IPS DF 6.9 (cell line): ENCODE measurements at regions not wholly inside any gene's neighbourhood (a gene's known extent, or its start where the extent isn't known, plus 50 kb on each side); places are given as distances from the start of the nearest gene placed in this dataset.

ENCODE experiments used
- DNase-seq: peaks from one replicate; pipeline ENCODE4 v3.0.0-alpha.2; 2013; ENCODE audit warnings: low read depth, low spot score
- H3K27ac ChIP-seq: one replicate; pipeline ENCODE4 v1.5.1; 2013; ENCODE audit warnings: low read length, control low read depth
- H3K27me3 ChIP-seq: 2 replicates; pipeline ENCODE4 v1.6.1; 2013; ENCODE audit warnings: mild to moderate bottlenecking, low read length; ENCODE audit not compliant: control insufficient read depth, insufficient read depth
- H3K36me3 ChIP-seq: 2 replicates; pipeline ENCODE4 v1.6.1; 2013; ENCODE audit warnings: low read length; ENCODE audit not compliant: control insufficient read depth, insufficient read depth
- H3K4me1 ChIP-seq: 2 replicates; pipeline ENCODE4 v1.6.1; 2013; ENCODE audit warnings: low read length; ENCODE audit not compliant: control insufficient read depth, insufficient read depth
- H3K4me3 ChIP-seq: 2 replicates; pipeline ENCODE4 v1.5.1; 2013; ENCODE audit warnings: mild to moderate bottlenecking, low read length
- H3K9me3 ChIP-seq: 2 replicates; pipeline ENCODE4 v1.6.1; 2013; ENCODE audit warnings: low read length, inconsistent platforms; ENCODE audit not compliant: control insufficient read depth, insufficient read depth
- WGBS: extraction: QIAGEN DNeasy Blood & Tissue Kit; methylation state at CpG from one replicate; pipeline ENCODE4 v1.1.7; 2013; ENCODE audit warnings: mixed read lengths, missing lambda C conversion rate; ENCODE audit not compliant: insufficient read length, insufficient coverage; 5-methylcytosine and 5-hydroxymethylcytosine counted together

DNA sequence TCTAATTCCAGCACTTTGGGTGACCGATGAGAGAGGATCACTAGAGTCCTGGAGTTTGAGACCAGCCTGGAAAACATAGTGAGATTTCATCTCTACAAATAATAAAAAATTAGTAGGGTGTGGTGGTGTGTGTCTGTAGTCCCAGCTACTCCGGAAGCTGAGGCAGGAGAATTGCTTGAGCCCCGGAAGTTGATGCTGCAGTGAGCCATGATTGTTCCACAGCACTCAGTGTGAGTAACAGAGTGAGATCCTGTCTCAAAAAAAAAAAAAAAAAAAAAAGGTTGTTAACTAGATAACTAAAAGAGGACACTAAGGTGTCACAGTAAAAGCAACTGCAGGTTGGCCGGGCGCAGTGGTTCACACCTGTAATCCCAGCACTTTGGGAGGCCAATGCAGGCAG lies 121.3 kb upstream of the MAX start:
- no CpG with 5 or more reads among the region's 5 CpGs for WGBS
- Histone ChIP-seq H3K27me3 (no peaks in the 10 kb centered on the region), H3K4me3 (no peak overlapping the region), H3K27ac (no peak overlapping the region), H3K4me1 (peaks cover 4% of the 10 kb centered on the region; the same call in 1 of the 2 replicates), H3K36me3 (no peaks in the 10 kb centered on the region), H3K9me3 (no peaks in the 10 kb centered on the region)
- no peak for DNase-seq

DNA sequence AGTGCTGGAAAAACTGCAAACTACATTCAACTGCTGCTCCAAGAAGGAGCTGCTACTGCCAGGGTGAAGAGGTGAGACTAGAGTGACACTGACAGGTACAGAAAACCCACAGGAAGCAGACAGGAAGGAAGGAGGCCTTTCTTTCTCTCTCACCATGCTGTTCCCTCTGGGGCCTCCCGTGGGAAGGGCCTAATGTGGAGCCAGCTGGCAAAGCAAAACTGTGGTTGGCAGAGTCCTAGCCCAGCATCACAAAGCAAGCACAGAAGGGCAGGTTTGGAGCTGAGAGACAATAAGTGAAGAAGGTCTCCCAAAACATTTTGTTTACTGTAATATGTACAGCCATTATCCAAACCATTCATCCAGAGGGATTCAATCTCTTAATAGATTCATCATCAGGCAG lies 122.5 kb upstream of the MAX start:
- WGBS: no CpG with 5 or more reads among the region's 1 CpG
- Histone ChIP-seq H3K36me3 (no peaks in the 10 kb centered on the region), H3K4me1 (peaks cover 4% of the 10 kb centered on the region; the same call in 1 of the 2 replicates), H3K4me3 (no peak overlapping the region), H3K27ac (no peak overlapping the region), H3K9me3 (no peaks in the 10 kb centered on the region), H3K27me3 (no peaks in the 10 kb centered on the region)
- DNase-seq: no peak

GRCh38 chr14:65225299-65226159 lies 123.2 kb upstream of the MAX start:
- no peaks in the 10 kb centered on the region for H3K9me3 ChIP-seq
- H3K36me3 ChIP-seq: no peaks in the 10 kb centered on the region
- H3K27me3 ChIP-seq: no peaks in the 10 kb centered on the region
- no peak overlapping the region for H3K27ac ChIP-seq
- WGBS: no CpG with 5 or more reads among the region's 9 CpGs
- H3K4me1 ChIP-seq: peaks cover 4% of the 10 kb centered on the region; the same call in 1 of the 2 replicates
- no peak overlapping the region for H3K4me3 ChIP-seq
- DNase-seq: no peak

DNA sequence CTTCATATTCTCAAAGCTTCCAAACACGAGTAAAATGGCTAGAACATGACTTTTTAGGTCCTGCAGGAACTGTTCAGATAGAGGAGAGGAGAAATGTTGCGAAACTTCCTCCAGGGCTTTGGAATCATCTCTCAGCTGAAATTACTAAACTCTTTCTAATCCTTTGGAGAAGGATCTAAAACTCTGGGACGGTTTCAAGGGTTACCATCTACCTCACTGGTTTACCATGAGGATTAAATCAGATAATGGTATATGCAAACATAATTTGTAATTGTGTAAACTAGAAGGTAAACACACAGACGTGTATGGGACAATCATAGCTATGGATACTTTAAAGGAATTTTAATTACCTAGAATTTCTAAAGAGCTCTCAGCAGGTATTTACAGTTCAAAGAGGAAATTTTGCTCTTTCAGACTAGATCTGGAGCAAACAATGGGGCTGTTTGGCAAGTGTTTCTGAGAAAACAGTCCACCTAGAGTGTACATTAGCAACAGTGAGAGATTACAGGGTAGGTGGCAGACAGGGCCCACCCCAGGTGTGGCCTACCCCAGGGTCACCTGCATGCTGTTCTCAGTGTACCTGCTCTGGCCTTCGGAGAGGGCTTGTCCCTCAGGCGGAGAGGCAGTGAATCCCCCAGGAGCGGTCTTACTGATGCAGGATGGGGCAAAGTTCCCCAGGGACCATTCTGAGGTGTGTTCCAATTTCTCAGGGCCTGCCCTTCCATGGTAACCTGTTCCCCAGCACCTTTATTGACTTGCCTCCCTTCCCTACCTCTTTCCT lies 124.7 kb upstream of the MAX start:
- Histone ChIP-seq H3K4me1 (peaks cover 4% of the 10 kb centered on the region; the same call in 1 of the 2 replicates), H3K36me3 (no peaks in the 10 kb centered on the region), H3K27me3 (no peaks in the 10 kb centered on the region), H3K4me3 (no peak overlapping the region), H3K9me3 (no peaks in the 10 kb centered on the region), H3K27ac (no peak overlapping the region)
- DNase-seq: no peak
- no CpG with 5 or more reads among the region's 7 CpGs for WGBS

- Histone ChIP-seq H3K36me3 (no peaks in the 10 kb centered on the region), H3K27me3 (no peaks in the 10 kb centered on the region), H3K27ac (no peak overlapping the region), H3K9me3 (no peaks in the 10 kb centered on the region), H3K4me3 (no peak overlapping the region), H3K4me1 (peaks cover 4% of the 10 kb centered on the region; the same call in 1 of the 2 replicates)
- DNase-seq: no peak
- WGBS: no CpG with 5 or more reads among the region's 2 CpGs
Measured at GRCh38 chr14:65228436-65228835, 126.1 kb upstream of the MAX start.

- H3K9me3 ChIP-seq: no peaks in the 10 kb centered on the region
- no peaks in the 10 kb centered on the region for H3K36me3 ChIP-seq
- DNase-seq: no peak
- H3K4me3 ChIP-seq: no peak overlapping the region
- no peak overlapping the region for H3K27ac ChIP-seq
- no CpG with 5 or more reads among the region's 8 CpGs for WGBS
- no peaks in the 10 kb centered on the region for H3K27me3 ChIP-seq
- peaks cover 4% of the 10 kb centered on the region; the same call in 1 of the 2 replicates for H3K4me1 ChIP-seq
Measured at GRCh38 chr14:65228956-65229747, 126.8 kb upstream of the MAX start.

DNA sequence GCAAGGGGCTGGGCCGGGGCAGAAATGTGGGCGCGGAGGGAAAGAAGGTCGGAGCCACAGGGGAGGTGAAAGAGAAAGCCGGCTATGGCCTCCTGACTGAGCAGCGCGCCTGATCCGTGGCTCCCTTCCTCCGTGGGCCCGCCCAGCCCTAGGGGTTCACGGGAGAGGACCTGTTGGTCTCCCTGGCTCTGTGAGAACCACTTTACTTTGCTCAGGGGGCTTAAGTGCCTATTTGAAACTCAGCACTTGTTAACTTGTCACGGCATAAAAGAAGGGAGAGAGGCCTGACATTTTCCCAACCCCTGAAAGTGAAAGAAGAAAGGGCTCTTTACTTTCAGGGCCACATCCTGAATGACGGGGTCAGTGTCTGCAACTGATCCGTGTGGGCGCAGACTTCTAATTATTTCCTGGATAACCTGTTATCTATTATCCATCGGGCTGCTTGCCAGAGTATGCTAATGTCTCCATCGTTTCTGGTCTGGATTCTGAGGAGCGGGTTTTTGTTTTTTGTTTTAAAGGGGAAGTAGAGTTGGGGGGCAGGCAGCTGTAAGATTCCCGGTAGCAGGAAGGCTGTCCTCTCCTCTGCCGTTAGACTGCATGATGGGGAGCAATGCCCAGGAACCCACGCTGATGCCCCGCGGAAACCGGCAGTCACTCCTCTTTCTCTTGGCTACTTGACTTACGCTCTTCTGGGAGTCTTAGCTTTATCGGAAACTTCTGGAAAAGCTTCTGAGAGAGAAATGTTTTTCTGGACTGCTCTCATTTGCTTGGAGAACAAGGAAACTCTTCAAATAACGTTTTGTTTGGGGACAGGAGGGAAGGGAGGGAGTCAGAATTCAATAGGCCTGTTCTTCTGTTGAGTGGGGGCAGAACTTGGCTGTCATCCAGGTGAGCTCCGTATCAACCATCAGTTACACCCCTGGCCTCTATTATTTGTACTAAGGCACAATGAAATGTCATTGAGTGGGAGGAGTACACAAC lies 127.7 kb upstream of the MAX start:
- Histone ChIP-seq H3K4me3 (no peak overlapping the region), H3K4me1 (peaks cover 3% of the 10 kb centered on the region; the same call in 1 of the 2 replicates), H3K27ac (no peak overlapping the region), H3K27me3 (no peaks in the 10 kb centered on the region), H3K36me3 (no peaks in the 10 kb centered on the region), H3K9me3 (no peaks in the 10 kb centered on the region)
- no CpG with 5 or more reads among the region's 28 CpGs for whole genome bisulfite sequencing
- DNase-seq: no peak

DNA sequence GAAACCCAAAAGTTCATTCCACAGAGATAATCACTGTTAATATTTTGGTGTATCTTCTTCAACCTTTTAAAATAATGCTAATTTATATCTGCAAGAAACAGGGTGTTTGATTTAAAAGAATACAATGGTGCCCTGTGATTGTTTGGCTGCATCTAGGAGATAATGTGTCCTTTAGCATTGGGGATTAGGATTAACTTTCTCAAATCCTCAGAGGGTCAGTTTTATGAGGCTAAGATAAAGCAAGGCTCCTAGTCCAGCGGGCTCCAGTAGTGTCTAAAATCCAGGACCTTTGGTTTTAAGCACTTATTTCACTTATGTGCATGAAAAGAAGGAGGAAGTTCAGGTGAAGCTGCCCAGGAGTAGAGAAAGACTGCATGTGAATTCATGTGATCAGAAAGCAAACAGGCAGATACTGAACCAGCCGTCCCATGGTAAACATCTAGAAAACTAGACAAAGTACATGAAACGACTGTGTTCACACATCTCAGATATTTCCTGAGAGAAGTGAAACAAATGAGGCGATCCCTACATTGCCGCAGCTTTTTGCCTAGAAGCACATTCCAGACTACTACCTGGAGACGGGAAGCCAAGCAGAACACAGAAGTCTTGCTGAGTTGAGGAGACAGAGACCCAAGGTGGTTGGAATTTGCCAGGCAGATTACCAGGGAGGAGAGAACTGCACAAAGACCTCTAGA lies 129.1 kb upstream of the MAX start:
- no peak overlapping the region for H3K27ac ChIP-seq
- no peaks in the 10 kb centered on the region; the same call in 1 of the 2 replicates for H3K9me3 ChIP-seq
- H3K4me3 ChIP-seq: no peak overlapping the region
- 0 out of 2 replicates have a peak, but pooled peaks cover 1% of the 10 kb centered on the region for H3K4me1 ChIP-seq
- DNase-seq: no peak
- no peaks in the 10 kb centered on the region for H3K27me3 ChIP-seq
- no CpG with 5 or more reads among the region's 6 CpGs for WGBS
- no peaks in the 10 kb centered on the region for H3K36me3 ChIP-seq

- Histone ChIP-seq H3K36me3 (no peaks in the 10 kb centered on the region), H3K4me1 (peaks cover 2% of the 10 kb centered on the region; the same call in 1 of the 2 replicates), H3K4me3 (no peak overlapping the region), H3K9me3 (no peaks in the 10 kb centered on the region; the same call in 1 of the 2 replicates), H3K27ac (no peak overlapping the region), H3K27me3 (no peaks in the 10 kb centered on the region)
- WGBS: no CpG with 5 or more reads among the region's 5 CpGs
- no peak for DNase-seq
Measured at GRCh38 chr14:65234752-65235361, 132.5 kb upstream of the MAX start.
